HL-60 (cell line): ENCODE measurements at regions not wholly inside any gene's neighbourhood (a gene's known extent, or its start where the extent isn't known, plus 50 kb on each side); places are given as distances from the start of the nearest gene placed in this dataset.

Source experiments
- CTCF ChIP-seq: IDR thresholded peaks from one replicate; pipeline ENCODE4 v1.5.1; 2011; ENCODE audit warnings: low read length, control low read depth, inconsistent platforms; ENCODE audit not compliant: insufficient read depth
- SPI1 ChIP-seq: IDR thresholded peaks from 2 replicates; pipeline ENCODE4 v1.6.1; 2012; ENCODE audit warnings: low read depth, mild to moderate bottlenecking, borderline replicate concordance

DNA sequence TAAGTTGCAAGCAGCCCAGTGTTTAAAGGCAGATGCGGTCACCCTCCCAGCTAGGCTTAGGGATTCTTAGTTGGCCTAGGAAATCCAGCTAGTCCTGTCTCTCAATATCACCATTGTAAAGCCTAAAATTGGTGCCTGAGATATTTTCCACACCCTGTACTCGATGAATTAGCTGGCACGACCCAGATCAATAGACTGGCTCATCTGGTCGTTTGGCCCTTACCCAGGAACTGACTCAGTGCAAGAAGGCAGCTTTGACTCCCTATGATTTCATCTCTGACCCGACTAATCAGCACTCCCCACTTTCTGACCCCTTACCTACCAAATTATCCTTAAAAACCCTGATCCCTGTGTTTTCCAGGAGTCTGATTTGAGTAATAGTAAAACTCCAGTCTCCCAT lies 384.9 kb upstream of the SLC7A11 start:
- TF ChIP-seq CTCF: no peak
- TF ChIP-seq SPI1: no peak
